Heart left ventricle (tissue), 13 donors: ENCODE measurements at regions not wholly inside any gene's neighbourhood (a gene's known extent, or its start where the extent isn't known, plus 50 kb on each side); places are given as distances from the start of the nearest gene placed in this dataset.

Source experiments
- POLR2A ChIP-seq, 2 donors: fragments of 450-650 bp; IDR thresholded peaks; one replicate each; pipeline ENCODE4 v1.6.1; 2017; ENCODE audit warnings: antibody characterized with exemption in 2 of 2, mild to moderate bottlenecking in 2 of 2, moderate library complexity in 2 of 2
- TF ChIP-seq, protein P1 (sequence below), 12 donors: fragments of 200-600 bp; sonication (generic) in 4 of 12; IDR thresholded peaks; one replicate each; pipeline versions ENCODE4 v1.5.0 to v1.8.0; 2018 to 2022; ENCODE audit warnings: antibody characterized with exemption in 12 of 12, mild to moderate bottlenecking in 5 of 12
- donor health status: ischemic (EF 13 %, LVEDD 7.1; RV severe dilation, severe dysfunction).
- donor health status: DM: no; HTN: yes; CAD: no.
- donor health status: DM: no; HTN: no; CAD: no.
- donor health status: ischemic (EF 25% LVEDD 6.9; RV normal size, moderate dysfunction).
- donor health status: ischemic (EF 25% LVEDD 5.7; RV mildly dilated, moderate dysfunction).
- donor health status: ischemic (EF 35%, LVEDD 5.7; RV mildly dilated, moderate dysfunction).
- donor health status: nonischemic (EF 11% LVEDD 7.7; RV severe dilation, severe dysfunction).
- donor health status: DM: yes; HTN: yes; CAD: no.
- donor health status: PGD.
- donor health status: ischemic (EF 29% LVEDD 5.4; RV normal size, mild dysfunction).
- donor health status: nonischemic (EF 23%, LVEDD 6.1; RV moderate dilation, normal function).

- no peak for TF ChIP-seq POLR2A (IDR thresholded peaks at IDR 0.05)
- TF ChIP-seq, protein P1, sequence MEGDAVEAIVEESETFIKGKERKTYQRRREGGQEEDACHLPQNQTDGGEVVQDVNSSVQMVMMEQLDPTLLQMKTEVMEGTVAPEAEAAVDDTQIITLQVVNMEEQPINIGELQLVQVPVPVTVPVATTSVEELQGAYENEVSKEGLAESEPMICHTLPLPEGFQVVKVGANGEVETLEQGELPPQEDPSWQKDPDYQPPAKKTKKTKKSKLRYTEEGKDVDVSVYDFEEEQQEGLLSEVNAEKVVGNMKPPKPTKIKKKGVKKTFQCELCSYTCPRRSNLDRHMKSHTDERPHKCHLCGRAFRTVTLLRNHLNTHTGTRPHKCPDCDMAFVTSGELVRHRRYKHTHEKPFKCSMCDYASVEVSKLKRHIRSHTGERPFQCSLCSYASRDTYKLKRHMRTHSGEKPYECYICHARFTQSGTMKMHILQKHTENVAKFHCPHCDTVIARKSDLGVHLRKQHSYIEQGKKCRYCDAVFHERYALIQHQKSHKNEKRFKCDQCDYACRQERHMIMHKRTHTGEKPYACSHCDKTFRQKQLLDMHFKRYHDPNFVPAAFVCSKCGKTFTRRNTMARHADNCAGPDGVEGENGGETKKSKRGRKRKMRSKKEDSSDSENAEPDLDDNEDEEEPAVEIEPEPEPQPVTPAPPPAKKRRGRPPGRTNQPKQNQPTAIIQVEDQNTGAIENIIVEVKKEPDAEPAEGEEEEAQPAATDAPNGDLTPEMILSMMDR (IDR thresholded peaks at IDR 0.05): no peak
Observed at GRCh38 chr20:52041966-52042365, 149.6 kb downstream of the ZFP64 start.
